ENCODE measurements at regions not wholly inside any gene's neighbourhood (a gene's known extent, or its start where the extent isn't known, plus 50 kb on each side); places are given as distances from the start of the nearest gene placed in this dataset.
"Not testable (repeated sequence)": the region's sequence is repeated elsewhere in the genome, so short reads cannot be mapped to it uniquely, and the experiment has no call there.

- CTCF ChIA-PET: no interaction called here
- H3K4me3 Mint-ChIP-seq (ENCODE audit: unreplicated experiment): no peak overlapping the region
- no peaks in the 10 kb centered on the region for H3K36me3 Mint-ChIP-seq (ENCODE audit: insufficient read depth, unreplicated experiment)
- H3K9me3 Mint-ChIP-seq (ENCODE audit: unreplicated experiment): peaks cover 14% of the 10 kb centered on the region
- POLR2A ChIA-PET: no interaction called here
- intact Hi-C loops (cut with micrococcal nuclease): no loop called here
- no peak for DNase-seq (ENCODE audit: unreplicated experiment)
- H3K27me3 Mint-ChIP-seq (ENCODE audit: insufficient read depth, unreplicated experiment): no peaks in the 10 kb centered on the region
- no peak overlapping the region for H3K27ac Mint-ChIP-seq (ENCODE audit: low read depth, unreplicated experiment)
- TF ChIP-seq CTCF (IDR thresholded peaks at IDR 0.05; ENCODE audit: unreplicated experiment): no peak
- H3K4me1 Mint-ChIP-seq (ENCODE audit: insufficient read depth, unreplicated experiment): no peaks in the 10 kb centered on the region
- BruUV-seq (replicated peaks): no TSS peak
These were observed 52.5 kb upstream of the USP6NL start for GRCh38 chr10:11663763-11664555.

GRCh38 chr10:11663126-11663515, 51.7 kb upstream of the USP6NL start:
- intact Hi-C loops (cut with micrococcal nuclease); DNase-seq (ENCODE audit: unreplicated experiment); H3K36me3 Mint-ChIP-seq (ENCODE audit: insufficient read depth, unreplicated experiment); BruUV-seq (replicated peaks); H3K27me3 Mint-ChIP-seq (ENCODE audit: insufficient read depth, unreplicated experiment); POLR2A ChIA-PET; H3K27ac Mint-ChIP-seq (ENCODE audit: low read depth, unreplicated experiment); H3K4me1 Mint-ChIP-seq (ENCODE audit: insufficient read depth, unreplicated experiment); H3K4me3 Mint-ChIP-seq (ENCODE audit: unreplicated experiment): not testable (repeated sequence)
- peaks cover 14% of the 10 kb centered on the region for H3K9me3 Mint-ChIP-seq (ENCODE audit: unreplicated experiment)
- CTCF ChIA-PET: interaction anchor here (0.6 kb wide), 1 partner anchor 161 kb away, joined by 3 read pairs; no protein-coding TSS in a partner anchor

- H3K9me3 Mint-ChIP-seq (ENCODE audit: unreplicated experiment): peaks cover 13% of the 10 kb centered on the region
- peak overlapping the region; percentile 20 for H3K27ac Mint-ChIP-seq (ENCODE audit: low read depth, unreplicated experiment)
- no peak for DNase-seq (ENCODE audit: unreplicated experiment)
- no peaks in the 10 kb centered on the region for H3K27me3 Mint-ChIP-seq (ENCODE audit: insufficient read depth, unreplicated experiment)
- no peak for TF ChIP-seq CTCF (IDR thresholded peaks at IDR 0.05; ENCODE audit: unreplicated experiment)
- no peaks in the 10 kb centered on the region for H3K4me1 Mint-ChIP-seq (ENCODE audit: insufficient read depth, unreplicated experiment)
- CTCF ChIA-PET: no interaction called here
- BruUV-seq (replicated peaks): no TSS peak
- no peak overlapping the region for H3K4me3 Mint-ChIP-seq (ENCODE audit: unreplicated experiment)
- POLR2A ChIA-PET: no interaction called here
- intact Hi-C loops (cut with micrococcal nuclease): no loop called here
- H3K36me3 Mint-ChIP-seq (ENCODE audit: insufficient read depth, unreplicated experiment): no peaks in the 10 kb centered on the region
These were observed 50.0 kb upstream of the USP6NL start for GRCh38 chr10:11661441-11661840.

All from MCF 10A (cell line).